Uterus (tissue), 2 donors: ENCODE measurements at regions not wholly inside any gene's neighbourhood (a gene's known extent, or its start where the extent isn't known, plus 50 kb on each side); places are given as distances from the start of the nearest gene placed in this dataset.

ENCODE experiments used
- CTCF ChIP-seq, 4 experiments: fragments of 200-600 bp in 2 of 4; fragments of 450-650 bp in 2 of 4; sonication (generic) in 2 of 4; IDR thresholded peaks; one replicate each; pipeline ENCODE4 v1.5.1; 2016 to 2019; ENCODE audit warnings: antibody characterized with exemption in 4 of 4, mild to moderate bottlenecking in 2 of 4, moderate library complexity in 1 of 4
- POLR2A ChIP-seq, 2 donors: fragments of 450-650 bp; IDR thresholded peaks; one replicate each; pipeline ENCODE4 v1.6.1; 2016; ENCODE audit warnings: antibody characterized with exemption in 2 of 2, mild to moderate bottlenecking in 1 of 2, moderate library complexity in 1 of 2

- TF ChIP-seq CTCF (IDR thresholded peaks at IDR 0.05) (no peak), POLR2A (IDR thresholded peaks at IDR 0.05) (no peak)
These were observed 353.1 kb upstream of the BOD1L1 start for GRCh38 chr4:13980317-13981310.
